Mucosa of descending colon (tissue), 3 donors: ENCODE measurements at regions not wholly inside any gene's neighbourhood (a gene's known extent, or its start where the extent isn't known, plus 50 kb on each side); places are given as distances from the start of the nearest gene placed in this dataset.

ENCODE experiments used
- ATAC-seq: fragments of 200-7000 bp; cut with Tn5 transposase; one replicate; pipeline ENCODE4 v1.9.1; 2020; ENCODE audit warnings: mild to moderate bottlenecking, moderate library complexity
- DNase-seq, 3 donors: peaks; one replicate each; pipeline ENCODE4 v3.0.0-alpha.2; 2020
- H3K36me3 ChIP-seq: fragments of 200-600 bp; one replicate; pipeline ENCODE4 v1.8.0; 2021; ENCODE audit warnings: low read depth, mild to moderate bottlenecking
- H3K4me1 ChIP-seq: fragments of 200-600 bp; one replicate; pipeline ENCODE4 v1.8.0; 2021; ENCODE audit warnings: low read depth, mild to moderate bottlenecking
- H3K4me3 ChIP-seq: fragments of 200-600 bp; one replicate; pipeline ENCODE4 v1.8.0; 2021; ENCODE audit warnings: mild to moderate bottlenecking
- H3K9me3 ChIP-seq: fragments of 200-600 bp; one replicate; pipeline ENCODE4 v1.8.0; 2021; ENCODE audit warnings: mild to moderate bottlenecking
- intact Hi-C, 2 donors: fragments of 100-400 bp; cut with DNase I in 1 of 2; cut with micrococcal nuclease in 1 of 2; formaldehyde crosslinking; loops; one replicate each; pipeline versions ENCODE4 v1.11.0 to v1.11.1; 2022; cut with DNase I, micrococcal nuclease
- TF ChIP-seq, protein P1 (sequence below): fragments of 200-600 bp; IDR thresholded peaks from one replicate; pipeline ENCODE4 v1.8.0; 2022; ENCODE audit warnings: antibody characterized with exemption, mild to moderate bottlenecking
- donor health status: DM: no; HTN: no; CAD: no; lungs with moderate emphysema.
- donor health status: DM: no; HTN: no; CAD: no.
- donor health status: DM: no; HTN: yes; CAD: no.

DNA sequence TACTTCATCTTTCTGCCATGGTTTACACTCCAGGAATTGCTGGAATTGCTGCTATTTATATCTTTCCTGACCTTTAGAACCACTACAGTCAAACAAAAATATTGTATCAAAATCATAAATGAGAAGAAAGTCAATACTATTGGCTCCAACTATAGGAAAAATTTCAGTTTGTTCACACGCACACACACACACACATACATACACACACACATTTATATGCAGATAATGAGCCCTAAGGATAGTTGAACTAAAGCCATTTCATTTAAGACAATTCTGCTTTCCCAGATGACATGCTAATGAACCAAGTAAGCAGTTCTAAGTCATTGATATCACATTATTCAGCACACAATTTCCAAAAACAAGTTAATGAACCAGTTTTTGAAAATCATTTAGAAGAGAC, 627.3 kb downstream of the PLOD2 start:
- DNase-seq (no peak), ATAC-seq (no peak)
- intact Hi-C loops: no loop called here
- Histone ChIP-seq H3K9me3 (no peaks in the 10 kb centered on the region), H3K4me1 (no peaks in the 10 kb centered on the region), H3K4me3 (no peak overlapping the region), H3K36me3 (no peaks in the 10 kb centered on the region)
- TF ChIP-seq, protein P1, sequence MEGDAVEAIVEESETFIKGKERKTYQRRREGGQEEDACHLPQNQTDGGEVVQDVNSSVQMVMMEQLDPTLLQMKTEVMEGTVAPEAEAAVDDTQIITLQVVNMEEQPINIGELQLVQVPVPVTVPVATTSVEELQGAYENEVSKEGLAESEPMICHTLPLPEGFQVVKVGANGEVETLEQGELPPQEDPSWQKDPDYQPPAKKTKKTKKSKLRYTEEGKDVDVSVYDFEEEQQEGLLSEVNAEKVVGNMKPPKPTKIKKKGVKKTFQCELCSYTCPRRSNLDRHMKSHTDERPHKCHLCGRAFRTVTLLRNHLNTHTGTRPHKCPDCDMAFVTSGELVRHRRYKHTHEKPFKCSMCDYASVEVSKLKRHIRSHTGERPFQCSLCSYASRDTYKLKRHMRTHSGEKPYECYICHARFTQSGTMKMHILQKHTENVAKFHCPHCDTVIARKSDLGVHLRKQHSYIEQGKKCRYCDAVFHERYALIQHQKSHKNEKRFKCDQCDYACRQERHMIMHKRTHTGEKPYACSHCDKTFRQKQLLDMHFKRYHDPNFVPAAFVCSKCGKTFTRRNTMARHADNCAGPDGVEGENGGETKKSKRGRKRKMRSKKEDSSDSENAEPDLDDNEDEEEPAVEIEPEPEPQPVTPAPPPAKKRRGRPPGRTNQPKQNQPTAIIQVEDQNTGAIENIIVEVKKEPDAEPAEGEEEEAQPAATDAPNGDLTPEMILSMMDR: no peak

DNA sequence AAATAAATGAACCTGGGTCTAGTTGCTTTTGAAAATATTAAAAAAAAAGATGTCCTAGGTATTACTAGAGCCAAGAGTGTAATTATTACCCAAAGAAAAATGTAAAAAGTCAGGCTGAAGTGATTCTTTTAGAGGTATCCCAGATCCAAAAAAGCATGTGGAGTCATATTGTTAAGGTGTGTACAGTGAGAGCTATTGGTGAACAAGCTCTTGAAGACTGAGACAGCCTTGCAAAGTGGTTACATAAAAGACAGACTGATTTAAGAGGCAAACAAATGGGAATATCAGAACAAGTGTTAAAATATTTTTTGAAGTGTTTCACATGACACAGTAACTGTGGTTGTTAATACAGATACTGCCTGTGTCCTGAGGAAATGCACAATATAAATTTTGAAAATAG, 624.5 kb downstream of the PLOD2 start:
- ATAC-seq: no peak
- H3K9me3 ChIP-seq: no peaks in the 10 kb centered on the region
- no peak overlapping the region for H3K4me3 ChIP-seq
- H3K4me1 ChIP-seq: no peaks in the 10 kb centered on the region
- TF ChIP-seq, protein P1: no peak
- DNase-seq: no peak
- intact Hi-C loops: no loop called here
- no peaks in the 10 kb centered on the region for H3K36me3 ChIP-seq

DNA sequence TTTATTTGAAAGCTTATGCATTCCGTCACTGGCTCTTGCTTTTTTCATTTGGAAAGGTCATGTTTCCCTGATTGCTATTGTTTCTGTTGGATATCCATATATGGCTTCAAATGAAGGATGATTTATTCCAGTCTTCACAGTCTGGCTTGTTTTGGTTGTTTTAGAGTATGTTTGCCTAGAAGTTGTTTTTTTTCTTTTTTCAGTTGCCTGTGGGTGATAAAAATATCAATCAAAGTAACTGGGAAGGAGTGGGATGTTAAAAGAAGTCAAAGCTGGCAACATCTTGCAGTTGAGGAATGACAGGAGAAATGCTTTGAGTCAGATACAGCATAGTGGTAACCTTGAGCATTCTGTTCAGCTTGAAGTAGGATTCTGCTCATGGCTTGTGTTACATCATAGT, 610.5 kb downstream of the PLOD2 start:
- ATAC-seq (no peak), DNase-seq (no peak)
- intact Hi-C loops: no loop called here
- no peaks in the 10 kb centered on the region for H3K4me1 ChIP-seq
- H3K9me3 ChIP-seq: peaks cover 3% of the 10 kb centered on the region
- TF ChIP-seq, protein P1: no peak
- no peak overlapping the region for H3K4me3 ChIP-seq
- H3K36me3 ChIP-seq: no peaks in the 10 kb centered on the region

DNA sequence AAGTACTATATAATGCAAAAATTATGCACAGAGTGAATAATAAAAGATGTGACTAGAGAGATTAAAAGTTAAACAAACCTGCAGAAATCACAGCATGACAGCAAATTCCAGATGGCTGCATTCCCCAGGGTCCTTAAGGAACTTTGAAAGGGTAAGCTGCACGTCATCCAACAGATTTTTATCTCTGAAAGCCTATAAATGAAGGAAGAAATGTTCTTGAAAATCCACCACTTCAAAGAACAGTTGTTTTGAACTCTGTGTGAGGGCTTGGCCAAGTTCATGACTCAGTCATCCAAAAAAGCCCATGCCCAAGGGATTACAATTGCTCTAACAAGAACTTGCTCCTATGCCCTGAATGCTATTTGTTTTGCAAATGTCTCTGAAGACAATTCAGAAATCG, 603.6 kb downstream of the PLOD2 start:
- TF ChIP-seq, protein P1: no peak
- Histone ChIP-seq H3K9me3 (no peaks in the 10 kb centered on the region), H3K36me3 (no peaks in the 10 kb centered on the region), H3K4me3 (no peak overlapping the region), H3K4me1 (no peaks in the 10 kb centered on the region)
- no peak for ATAC-seq
- intact Hi-C loops: no loop called here
- DNase-seq: no peak

DNA sequence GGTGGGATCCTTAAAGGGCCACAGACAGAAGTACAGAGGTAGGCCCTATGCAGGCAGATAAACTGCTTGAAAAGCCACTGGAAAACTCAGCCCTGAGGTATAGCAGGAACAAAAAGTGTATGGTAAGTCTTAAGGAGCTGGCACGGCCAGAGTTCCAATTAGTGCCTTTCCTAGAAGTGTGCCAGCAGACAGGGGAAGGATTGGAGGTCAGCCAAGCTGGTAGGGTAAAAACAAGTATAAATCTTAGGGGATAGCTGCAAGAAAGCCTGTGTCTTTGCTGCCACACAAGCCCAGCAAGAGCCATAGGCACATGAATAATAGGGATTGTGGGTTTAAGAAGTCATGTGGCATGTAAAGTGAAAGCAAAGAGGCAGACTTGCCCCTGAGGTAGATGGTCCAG, 582.5 kb downstream of the PLOD2 start:
- no peak for DNase-seq
- no peak for ATAC-seq
- Histone ChIP-seq H3K9me3 (no peaks in the 10 kb centered on the region), H3K36me3 (no peaks in the 10 kb centered on the region), H3K4me1 (no peaks in the 10 kb centered on the region), H3K4me3 (no peak overlapping the region)
- intact Hi-C loops: no loop called here
- TF ChIP-seq, protein P1: no peak

DNA sequence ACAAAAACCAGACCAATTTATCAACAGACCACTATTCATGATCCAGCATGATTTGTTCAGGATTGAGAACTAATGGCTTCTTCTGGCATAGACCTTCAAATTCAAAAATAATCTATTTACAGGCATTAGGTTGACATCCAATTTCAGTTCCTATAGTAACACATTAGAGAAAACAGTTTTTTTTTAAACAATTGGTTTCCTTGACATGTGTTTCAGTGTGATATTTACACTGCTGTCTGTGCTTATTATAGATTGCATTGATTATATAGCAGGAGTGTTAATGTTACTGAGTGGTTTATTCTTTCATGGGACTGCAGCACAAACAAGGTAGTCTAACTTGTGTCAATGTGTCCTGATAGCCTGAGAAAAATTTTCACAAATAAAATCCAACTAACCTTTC, 579.3 kb downstream of the PLOD2 start:
- no peak overlapping the region for H3K4me3 ChIP-seq
- H3K4me1 ChIP-seq: no peaks in the 10 kb centered on the region
- H3K36me3 ChIP-seq: no peaks in the 10 kb centered on the region
- ATAC-seq: no peak
- TF ChIP-seq, protein P1: no peak
- DNase-seq: no peak
- no peaks in the 10 kb centered on the region for H3K9me3 ChIP-seq
- intact Hi-C loops: no loop called here
